HepG2 (cell line): ENCODE measurements at regions not wholly inside any gene's neighbourhood (a gene's known extent, or its start where the extent isn't known, plus 50 kb on each side); places are given as distances from the start of the nearest gene placed in this dataset.

Source experiments
- ATAC-seq: fragments of 200-7000 bp; cut with Tn5 transposase; 3 replicates; pipeline ENCODE4 v1.9.1; 2020; ENCODE audit warnings: mild to moderate bottlenecking, moderate library complexity
- BruUV-seq: library from RNA; stranded (reverse); fragments of 400-500 nt; replicated peaks from 2 replicates; lab custom pipeline; 2021; lab: Mats Ljungman, UMichigan
- CTCF ChIA-PET: fragments of 300-600 bp; formaldehyde crosslinking; extraction: SDS; loops from one replicate; lab custom pipeline; 2021; ENCODE audit warnings: low total read pairs, inconsistent platforms, low intra/inter-chr PET ratio; lab: Yijun Ruan, JAX
- POLR2A ChIA-PET: fragments of 350-600 bp; sonication (Branson Sonifier 250); formaldehyde crosslinking; loops from one replicate; lab custom pipeline; 2020; ENCODE audit warnings: antibody characterized with exemption, inconsistent platforms; lab: Yijun Ruan, JAX
- DNase-seq: peaks from one replicate; pipeline ENCODE4 v3.0.0-alpha.2; 2015; ENCODE audit warnings: low spot score
- FAIRE-seq: peaks from 3 replicates; lab custom pipeline; 2011; peaks lifted over from hg19 to GRCh38; lab: Jason Lieb, UNC
- H2AFZ ChIP-seq: one replicate; pipeline ENCODE4 v1.6.1; 2011; ENCODE audit warnings: low read length, inconsistent platforms
- H3K27ac ChIP-seq: fragments of 300-600 bp; 3 replicates; pipeline ENCODE4 v1.8.0; 2011; ENCODE audit warnings: mixed run types, mild to moderate bottlenecking, mixed read lengths, low read length, inconsistent platforms; ENCODE audit not compliant: insufficient read depth; ENCODE audit errors: extremely low read length
- H3K27me3 ChIP-seq, 2 experiments: fragments of 200-600 bp in 1 of 2; 2 replicates in 1 of 2; 3 replicates in 1 of 2; pipeline versions ENCODE4 v1.6.0 to v1.8.0; 2011; ENCODE audit warnings: low read length in 2 of 2, mild to moderate bottlenecking in 2 of 2, moderate library complexity in 2 of 2, inconsistent platforms in 1 of 2; ENCODE audit not compliant: insufficient read depth in 2 of 2, control insufficient read depth in 1 of 2
- H3K36me3 ChIP-seq, 2 experiments: fragments of 200-600 bp in 1 of 2; replicated peaks in 1 of 2; 2 replicates in 1 of 2; 3 replicates in 1 of 2; pipeline versions ENCODE4 v1.5.1 to v1.8.0; 2011; ENCODE audit warnings: low read length in 2 of 2, inconsistent platforms in 1 of 2; ENCODE audit not compliant: insufficient read depth in 2 of 2, control insufficient read depth in 1 of 2
- H3K4me1 ChIP-seq: 2 replicates; pipeline ENCODE4 v1.5.1; 2012; ENCODE audit warnings: low read length, inconsistent platforms; ENCODE audit not compliant: insufficient read depth
- H3K4me2 ChIP-seq: 2 replicates; pipeline ENCODE4 v1.6.0; 2011; ENCODE audit warnings: low read depth, low read length, inconsistent platforms
- H3K4me3 ChIP-seq, 3 experiments: fragments of 200-600 bp in 1 of 3; sonication (generic), shearing (Covaris generic) in 1 of 3; replicated peaks in 1 of 3; 2 replicates each; pipeline ENCODE4 v1.5.1; 2011 to 2016; ENCODE audit warnings: low read length in 3 of 3, inconsistent platforms in 2 of 3, low read depth in 2 of 3, mild to moderate bottlenecking in 2 of 3, control low read depth in 1 of 3, mixed read lengths in 1 of 3; ENCODE audit not compliant: insufficient read depth in 1 of 3
- H3K79me2 ChIP-seq: one replicate; pipeline ENCODE4 v1.6.1; 2011; ENCODE audit warnings: low read length, inconsistent platforms; ENCODE audit not compliant: insufficient read depth
- H3K9ac ChIP-seq: 2 replicates; pipeline ENCODE4 v1.6.0; 2011; ENCODE audit warnings: mild to moderate bottlenecking, low read depth, low read length, inconsistent platforms; ENCODE audit not compliant: insufficient read depth
- H3K9me3 ChIP-seq: 2 replicates; pipeline ENCODE4 v1.5.1; 2012; ENCODE audit warnings: mild to moderate bottlenecking, low read length
- H4K20me1 ChIP-seq: 2 replicates; pipeline ENCODE4 v1.6.0; 2011; ENCODE audit warnings: inconsistent platforms, mild to moderate bottlenecking, low read length, moderate library complexity; ENCODE audit not compliant: insufficient read depth
- HMG20B ChIP-seq: conservative IDR thresholded peaks from 2 replicates; pipeline ENCODE4 v1.6.1; 2016; ENCODE audit warnings: missing genetic modification reagents, missing compliant biosample characterization
- LRRFIP1 ChIP-seq: sonication (generic); formaldehyde crosslinking; conservative IDR thresholded peaks from 2 replicates; pipeline ENCODE4 v1.4.0; 2020; ENCODE audit warnings: missing genetic modification reagents
- NFE2L1 ChIP-seq: sonication (generic); formaldehyde crosslinking; IDR thresholded peaks from 2 replicates; pipeline ENCODE4 v1.4.0; 2020; ENCODE audit warnings: missing genetic modification reagents, mild to moderate bottlenecking, borderline replicate concordance
- PAXIP1 ChIP-seq: sonication (generic); formaldehyde crosslinking; conservative IDR thresholded peaks from 2 replicates; pipeline ENCODE4 v1.4.0; 2020; ENCODE audit warnings: mild to moderate bottlenecking, missing genetic modification reagents, moderate library complexity
- PLRG1 ChIP-seq: fragments of 450-650 bp; conservative IDR thresholded peaks from 2 replicates; pipeline ENCODE4 v1.6.1; 2016
- SNRNP70 ChIP-seq: fragments of 200-400 bp; formaldehyde crosslinking; IDR thresholded peaks from 2 replicates; pipeline ENCODE4 v1.6.1; 2017; ENCODE audit warnings: mild to moderate bottlenecking, low read depth, low read length, moderate library complexity
- STAT5B ChIP-seq: sonication (generic); formaldehyde crosslinking; IDR thresholded peaks from 2 replicates; pipeline ENCODE4 v1.4.0; 2020; ENCODE audit warnings: missing genetic modification reagents
- TFDP2 ChIP-seq: sonication (generic); formaldehyde crosslinking; IDR thresholded peaks from 2 replicates; pipeline ENCODE4 v1.4.0; 2020; ENCODE audit warnings: missing genetic modification reagents
- ZNF580 ChIP-seq: IDR thresholded peaks from 2 replicates; pipeline ENCODE4 v1.6.1; 2016; ENCODE audit warnings: low read depth, borderline replicate concordance
- WGBS: methylation state at CpG from one replicate; pipeline ENCODE4 v1.1.6; 2017; ENCODE audit warnings: low lambda C conversion rate; 5-methylcytosine and 5-hydroxymethylcytosine counted together
- in situ Hi-C: cut with HindIII; loops from 2 replicates; pipeline ENCODE4 v1.10.0; 2017; ENCODE audit warnings: low pct_unique_long_range_greater_than_20kb; ENCODE audit not compliant: extremely low pct_ligation_motif_present
- intact Hi-C: fragments of 100-400 bp; cut with micrococcal nuclease; formaldehyde crosslinking; loops from one replicate; pipeline ENCODE4 v1.10.0; 2022; ENCODE audit not compliant: unreplicated experiment

GRCh38 chr4:4647041-4647440 lies 105.2 kb upstream of the STX18 start:
- FAIRE-seq (no peak), DNase-seq (no peak), ATAC-seq (no peak)
- Histone ChIP-seq H3K4me3 (no peak overlapping the region), H3K9ac (no peak overlapping the region), H2AFZ (no peak overlapping the region), H3K79me2 (no peaks in the 10 kb centered on the region), H3K4me2 (no peak overlapping the region), H3K27me3 (no peaks in the 10 kb centered on the region), H3K9me3 (no peaks in the 10 kb centered on the region), H3K36me3 (no peaks in the 10 kb centered on the region), H3K4me1 (peaks cover 40% of the 10 kb centered on the region), H4K20me1 (no peaks in the 10 kb centered on the region), H3K27ac (no peak overlapping the region)
- intact Hi-C loops = loop anchor here (10.0 kb wide), 1 partner anchor 162 kb away; no protein-coding TSS in a partner anchor
- 100% methylated on average over 1 of the region's 1 CpG for whole genome bisulfite sequencing
- no TSS peak for BruUV-seq
- TF ChIP-seq ZNF580 (CRISPR knock-in tag) = no peak
- no peak for TF ChIP-seq NFE2L1 (CRISPR knock-in tag)
- TF ChIP-seq PAXIP1 (CRISPR knock-in tag) = no peak
- TF ChIP-seq HMG20B (CRISPR knock-in tag) = no peak
- TF ChIP-seq LRRFIP1 = no peak
- TF ChIP-seq SNRNP70 = no peak
- no peak for TF ChIP-seq STAT5B
- TF ChIP-seq TFDP2 (CRISPR knock-in tag) = no peak
- TF ChIP-seq PLRG1 = no peak
- POLR2A ChIA-PET = no interaction called here
- in situ Hi-C loops = no loop called here
- CTCF ChIA-PET = no interaction called here
